ENCODE measurements at regions not wholly inside any gene's neighbourhood (a gene's known extent, or its start where the extent isn't known, plus 50 kb on each side); places are given as distances from the start of the nearest gene placed in this dataset.
"Not testable (repeated sequence)": the region's sequence is repeated elsewhere in the genome, so short reads cannot be mapped to it uniquely, and the experiment has no call there.

GRCh38 chr2:77725045-77725444 is 202.9 kb upstream of the LRRTM4 start:
- DNase-seq: no peak

- not testable (repeated sequence) for DNase-seq
These were observed 212.6 kb upstream of the LRRTM4 start for GRCh38 chr2:77734662-77735340.

DNA sequence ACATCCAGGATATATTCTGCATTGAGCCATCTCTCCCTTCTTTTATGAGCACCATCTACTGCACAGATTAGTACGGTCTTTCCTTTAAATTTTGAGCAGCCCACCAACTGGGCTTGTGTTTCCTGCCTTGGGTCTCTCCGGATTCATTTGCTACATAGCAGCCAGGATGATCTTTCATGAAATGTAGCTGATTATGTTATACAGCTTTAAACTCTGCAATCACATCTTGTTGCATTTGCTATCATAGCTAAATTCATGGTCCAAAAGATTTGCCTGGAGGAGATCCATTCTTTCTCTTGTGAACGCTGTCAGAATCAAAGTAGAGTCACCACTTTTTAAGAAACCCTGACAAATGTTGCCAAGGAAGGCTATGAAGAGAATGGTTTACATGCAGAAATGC is 215.1 kb upstream of the LRRTM4 start:
- DNase-seq: no peak

DNA sequence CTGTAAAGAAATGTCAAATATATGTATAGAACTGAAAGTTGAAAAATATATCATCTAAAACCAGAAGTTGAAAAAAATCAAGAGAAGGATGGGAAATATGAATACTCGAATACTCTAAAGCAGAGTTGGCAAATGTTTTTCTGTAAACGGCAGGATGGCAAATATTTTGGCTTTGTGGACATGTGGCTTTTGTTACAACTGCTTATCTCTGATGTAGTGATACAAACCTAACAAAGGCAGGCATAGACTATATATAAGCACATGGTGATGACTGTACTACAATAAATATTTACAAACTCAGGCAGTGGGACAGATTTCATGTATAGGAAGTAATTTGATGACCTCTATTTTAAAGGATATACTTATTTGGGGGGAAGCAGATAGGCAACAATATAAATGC is 224.6 kb upstream of the LRRTM4 start:
- DNase-seq: no peak

DNA sequence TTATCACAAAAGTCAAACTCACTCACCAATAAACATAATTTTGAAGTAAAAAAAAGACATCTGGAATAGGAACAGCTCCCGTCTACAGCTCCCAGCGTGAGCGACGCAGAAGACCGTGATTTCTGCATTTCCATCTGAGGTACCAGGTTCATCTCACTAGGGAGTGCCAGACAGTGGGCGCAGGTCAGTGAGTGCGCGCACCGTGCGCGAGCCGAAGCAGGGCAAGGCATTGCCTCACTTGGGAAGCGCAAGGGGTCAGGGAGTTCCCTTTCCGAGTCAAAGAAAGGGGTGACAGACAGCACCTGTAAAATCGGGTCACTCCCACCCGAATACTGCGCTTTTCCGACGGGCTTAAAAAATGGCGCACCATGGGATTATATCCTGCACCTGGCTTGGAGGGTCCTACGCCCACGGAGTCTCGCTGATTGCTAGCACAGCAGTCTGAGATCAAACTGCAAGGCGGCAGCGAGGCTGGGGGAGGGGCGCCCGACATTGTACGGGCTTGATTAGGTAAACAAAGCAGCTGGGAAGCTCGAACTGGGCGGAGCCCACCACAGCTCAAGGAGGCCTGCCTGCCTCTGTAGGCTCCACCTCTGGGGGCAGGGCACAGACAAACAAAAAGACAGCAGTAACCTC is 231.7 kb upstream of the LRRTM4 start:
- not testable (repeated sequence) for DNase-seq

DNA sequence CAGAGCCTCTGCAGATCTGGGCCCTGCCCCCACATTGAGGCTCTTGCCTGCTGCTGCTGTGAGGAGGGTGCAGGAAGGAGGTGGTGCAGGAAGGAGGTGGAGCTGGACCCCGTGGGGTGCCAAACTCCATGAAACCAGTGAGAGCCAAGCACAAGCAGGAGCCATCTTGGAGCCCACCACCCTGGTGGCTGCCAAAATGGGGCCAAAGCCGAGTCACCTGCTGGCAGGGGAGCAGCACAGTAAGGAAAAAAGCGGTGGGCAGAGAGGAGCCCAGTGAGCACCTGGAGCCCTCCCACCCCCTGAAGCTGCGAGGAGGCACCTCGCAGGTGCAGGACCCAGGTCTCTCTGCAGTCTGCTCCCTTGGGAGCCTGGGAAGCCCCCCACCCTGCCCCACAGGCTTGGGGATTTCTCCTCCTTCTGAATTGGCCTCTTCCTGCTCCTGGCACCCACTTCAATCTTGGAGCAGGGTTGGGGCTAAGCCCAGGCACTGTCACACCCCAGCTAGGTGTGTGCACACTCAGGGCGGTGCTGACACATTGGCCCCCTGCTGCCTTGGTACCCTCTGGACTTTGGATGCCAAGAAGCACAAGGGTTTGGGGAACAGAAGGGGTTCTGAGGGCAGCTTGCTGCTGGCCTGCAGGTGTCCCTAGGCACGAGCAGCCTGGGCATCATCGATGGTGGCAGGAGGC is 245.4 kb upstream of the LRRTM4 start:
- DNase-seq: no peak

GRCh38 chr2:77768508-77768907 is 246.3 kb upstream of the LRRTM4 start:
- no peak for DNase-seq

- no peak for DNase-seq
These were observed 256.7 kb upstream of the LRRTM4 start for GRCh38 chr2:77778917-77779316.

GRCh38 chr2:77793500-77793899 is 271.3 kb upstream of the LRRTM4 start:
- DNase-seq: not testable (repeated sequence)

DNA sequence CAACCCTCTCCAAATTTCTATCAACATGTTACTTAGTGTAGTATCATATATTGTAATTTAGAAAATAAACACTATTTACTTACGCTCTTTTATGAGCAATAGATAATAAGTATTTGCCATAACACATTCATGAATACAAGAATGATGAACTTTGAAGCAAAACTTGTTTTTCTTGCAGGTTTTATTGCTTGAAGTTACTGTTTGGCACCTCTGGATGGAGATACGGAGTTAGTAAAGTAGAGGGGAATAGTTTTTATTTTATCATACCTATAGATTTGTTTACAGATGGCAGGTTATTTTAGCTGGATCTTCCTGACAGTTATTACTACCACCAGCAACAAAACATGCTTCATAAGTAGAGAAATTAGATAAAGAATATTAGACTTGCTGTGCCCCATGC is 274.2 kb upstream of the LRRTM4 start:
- DNase-seq: no peak

GRCh38 chr2:77797088-77797487 is 274.9 kb upstream of the LRRTM4 start:
- DNase-seq: no peak

DNA sequence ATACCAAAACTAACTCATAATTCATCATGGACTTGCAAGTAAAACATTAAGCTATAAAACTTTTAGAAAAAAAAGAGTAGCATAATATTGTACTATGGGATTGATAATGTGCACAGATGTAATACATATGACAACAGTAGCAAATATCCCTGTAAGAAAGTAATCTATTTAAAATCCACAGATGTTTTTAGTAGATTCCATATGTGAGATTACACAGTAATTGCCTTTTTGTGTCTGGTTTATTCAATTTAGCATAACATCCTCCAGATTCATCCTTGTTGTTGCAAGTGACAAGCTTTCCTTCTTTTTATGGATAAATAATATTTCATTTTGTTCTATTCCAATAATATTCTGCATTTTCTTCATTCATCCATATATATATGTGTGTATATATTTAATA is 278.2 kb upstream of the LRRTM4 start:
- no peak for DNase-seq

DNA sequence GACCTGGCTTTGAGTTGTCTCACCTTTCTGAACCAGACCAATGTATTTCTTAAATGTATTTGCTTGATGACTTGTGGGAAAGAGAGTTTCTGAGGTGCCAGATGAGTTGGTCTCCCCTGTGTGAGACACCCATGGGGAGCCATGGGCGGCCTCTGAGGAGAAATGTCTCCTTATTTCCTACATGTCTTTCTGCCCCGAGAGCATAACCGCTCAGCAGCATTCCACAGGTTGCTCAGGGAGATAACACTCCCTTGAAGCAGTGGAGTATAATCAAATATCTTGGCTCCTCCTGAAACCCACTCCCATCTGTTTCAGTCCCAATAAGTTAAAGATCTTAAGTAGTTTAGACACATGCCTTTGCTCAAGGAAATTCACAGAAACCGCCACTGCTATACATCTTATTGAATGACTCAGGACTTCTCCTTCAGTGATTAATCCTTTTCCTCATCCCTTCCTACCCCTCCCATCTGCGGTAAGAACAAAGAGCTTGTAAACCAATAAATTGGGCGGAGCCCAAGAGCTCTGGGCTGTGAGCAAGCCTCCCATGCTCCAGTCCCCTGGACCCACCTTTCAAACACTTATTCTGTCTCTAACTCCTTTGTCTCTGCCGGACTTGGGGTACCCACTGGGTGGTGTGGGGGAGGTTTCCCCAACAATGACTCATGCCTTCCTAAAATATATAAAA is 285.5 kb upstream of the LRRTM4 start:
- no peak for DNase-seq

DNA sequence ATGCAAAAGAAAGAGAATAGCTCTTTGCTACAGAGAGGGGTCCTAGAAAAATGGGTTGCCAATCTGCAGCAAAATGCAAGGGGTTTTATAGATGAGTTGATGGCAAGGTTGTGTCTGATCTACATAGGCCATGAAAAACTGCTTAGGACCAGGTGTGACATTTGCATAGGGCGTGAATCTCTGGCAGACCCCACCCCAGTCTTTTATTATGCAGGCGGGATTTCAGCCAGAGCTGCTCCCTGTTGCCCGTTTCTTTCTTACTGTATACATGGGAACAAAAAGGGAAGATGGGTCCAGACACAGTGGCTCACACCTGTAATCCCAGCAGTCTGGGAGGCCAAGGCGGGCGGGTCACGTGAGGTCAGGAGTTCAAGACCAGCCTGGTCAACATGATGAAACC is 286.4 kb upstream of the LRRTM4 start:
- DNase-seq: no peak

- no peak for DNase-seq
These were observed 291.4 kb upstream of the LRRTM4 start for GRCh38 chr2:77813599-77813998.

GRCh38 chr2:77816618-77817017 is 294.4 kb upstream of the LRRTM4 start:
- DNase-seq: no peak

DNA sequence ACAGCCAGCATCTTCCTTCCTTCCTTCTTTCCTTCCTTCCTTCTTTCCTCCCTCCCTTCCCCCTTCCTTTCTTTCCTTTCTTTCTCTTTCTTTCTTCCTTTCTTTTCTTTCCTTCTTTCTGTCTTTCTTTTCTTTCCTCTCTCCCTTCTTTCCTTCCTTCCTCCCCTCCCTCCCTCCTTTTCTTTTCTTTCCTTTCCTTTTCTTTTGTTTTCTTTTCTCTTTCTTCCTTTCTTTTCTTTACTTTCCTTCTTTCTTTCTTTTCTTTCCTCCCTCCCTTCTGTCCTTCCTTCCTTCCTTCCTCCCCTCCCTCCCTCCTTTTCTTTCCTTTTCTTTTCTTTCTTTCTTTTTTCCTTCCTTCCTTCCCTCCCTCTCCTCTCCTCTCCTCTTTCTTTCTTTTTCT is 296.0 kb upstream of the LRRTM4 start:
- DNase-seq: no peak

- no peak for DNase-seq
These were observed 300.9 kb upstream of the LRRTM4 start for GRCh38 chr2:77823028-77823427.

- no peak for DNase-seq
These were observed 308.9 kb upstream of the LRRTM4 start for GRCh38 chr2:77831060-77831459.

GRCh38 chr2:77831471-77831870 is 309.3 kb upstream of the LRRTM4 start:
- DNase-seq: no peak

DNA sequence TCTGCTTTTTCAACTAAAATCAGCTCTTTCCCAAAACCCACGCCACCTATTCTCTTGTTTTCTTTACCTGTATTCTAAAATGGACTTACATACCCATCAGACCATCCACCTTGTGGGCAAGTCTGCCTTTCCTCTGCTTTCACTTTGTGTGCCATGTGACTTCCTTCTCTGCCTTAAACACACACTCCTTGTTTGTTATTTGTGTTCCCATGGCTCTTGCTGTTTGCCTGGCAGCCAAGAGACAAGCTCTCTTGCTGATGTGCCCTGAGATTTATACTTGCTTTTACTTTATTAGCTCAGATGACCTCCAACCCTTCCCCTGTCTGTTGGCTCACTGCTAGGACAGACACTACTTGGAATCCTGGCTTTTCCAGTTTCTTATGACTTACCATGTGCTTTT is 309.7 kb upstream of the LRRTM4 start:
- DNase-seq: no peak

DNA sequence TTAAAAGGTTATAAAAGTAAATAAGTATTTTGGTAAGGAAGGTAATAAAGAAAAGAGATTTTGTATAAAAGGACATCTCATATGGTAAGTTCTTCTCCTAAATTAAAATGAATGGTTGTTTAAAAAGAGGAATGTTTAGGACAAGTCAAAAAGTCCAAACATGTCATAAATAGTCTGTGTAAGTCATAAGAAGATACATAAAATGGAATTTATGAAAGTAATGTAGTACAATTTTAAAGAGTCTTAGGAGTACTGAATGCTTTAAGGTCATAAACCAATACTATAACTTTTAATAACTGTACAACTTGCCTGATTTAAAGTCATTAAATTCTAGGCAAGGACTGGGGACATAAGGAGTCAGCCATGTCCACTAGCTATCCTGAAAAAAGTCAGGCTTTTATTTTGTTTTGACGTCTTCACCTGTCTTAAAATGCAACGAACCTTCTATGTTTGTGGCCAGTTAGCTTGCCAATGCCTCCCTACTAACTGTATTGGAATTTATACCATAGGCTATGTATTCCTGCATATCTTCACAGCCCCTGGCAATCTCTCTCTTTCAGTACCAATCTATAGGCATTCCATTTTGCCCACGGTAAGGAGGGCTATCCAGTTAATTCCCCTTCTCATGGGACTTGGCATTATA is 312.3 kb upstream of the LRRTM4 start:
- no peak for DNase-seq

DNA sequence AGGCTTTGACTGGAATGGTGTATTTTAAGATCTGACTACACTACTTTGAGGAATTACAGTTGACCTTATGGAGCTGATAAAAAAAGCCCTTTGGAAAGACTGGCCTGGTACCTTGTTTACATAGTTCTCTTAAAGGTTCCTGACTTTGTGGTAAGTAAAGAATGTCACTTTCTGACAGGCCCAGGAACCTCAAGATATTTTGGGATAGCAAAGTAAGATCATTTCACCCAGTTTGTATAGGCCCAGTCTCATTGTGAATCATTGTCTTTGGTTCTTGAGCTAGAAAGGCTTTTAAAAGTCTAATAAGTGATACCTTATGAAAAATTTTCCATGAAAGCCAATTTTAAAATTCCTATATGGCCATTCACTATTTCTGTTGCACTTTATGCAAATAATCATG is 316.3 kb upstream of the LRRTM4 start:
- no peak for DNase-seq
